GM12874 (cell line): ENCODE measurements at regions not wholly inside any gene's neighbourhood (a gene's known extent, or its start where the extent isn't known, plus 50 kb on each side); places are given as distances from the start of the nearest gene placed in this dataset.

Experiments
- CTCF ChIP-seq: IDR thresholded peaks from 2 replicates; pipeline ENCODE4 v1.5.1; 2011; ENCODE audit warnings: low read depth, mild to moderate bottlenecking, control low read depth, low read length, moderate library complexity; ENCODE audit not compliant: insufficient read depth

- TF ChIP-seq CTCF, result no peak
Measured at GRCh38 chr7:47145982-47146381, 435.9 kb downstream of the TNS3 start.

- TF ChIP-seq CTCF, result no peak
Measured at GRCh38 chr7:47145186-47145725, 436.7 kb downstream of the TNS3 start.

- TF ChIP-seq CTCF, result no peak
Measured at GRCh38 chr7:47143339-47143738, 438.6 kb downstream of the TNS3 start.

DNA sequence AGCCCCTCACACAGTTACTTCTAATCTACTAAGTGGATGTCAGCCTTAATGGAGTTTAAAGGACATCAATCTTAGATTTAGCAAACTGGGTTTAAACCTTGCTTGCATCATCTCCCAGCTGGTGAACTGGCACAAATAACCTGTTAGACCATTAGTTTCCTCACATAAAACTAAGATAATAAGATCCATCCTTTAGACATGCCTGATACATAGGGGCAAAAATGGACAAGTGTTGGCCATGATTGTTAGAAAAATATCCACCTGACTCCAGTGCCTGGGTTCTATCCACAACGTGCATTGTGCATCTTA, 439.1 kb downstream of the TNS3 start:
- TF ChIP-seq CTCF, result no peak

DNA sequence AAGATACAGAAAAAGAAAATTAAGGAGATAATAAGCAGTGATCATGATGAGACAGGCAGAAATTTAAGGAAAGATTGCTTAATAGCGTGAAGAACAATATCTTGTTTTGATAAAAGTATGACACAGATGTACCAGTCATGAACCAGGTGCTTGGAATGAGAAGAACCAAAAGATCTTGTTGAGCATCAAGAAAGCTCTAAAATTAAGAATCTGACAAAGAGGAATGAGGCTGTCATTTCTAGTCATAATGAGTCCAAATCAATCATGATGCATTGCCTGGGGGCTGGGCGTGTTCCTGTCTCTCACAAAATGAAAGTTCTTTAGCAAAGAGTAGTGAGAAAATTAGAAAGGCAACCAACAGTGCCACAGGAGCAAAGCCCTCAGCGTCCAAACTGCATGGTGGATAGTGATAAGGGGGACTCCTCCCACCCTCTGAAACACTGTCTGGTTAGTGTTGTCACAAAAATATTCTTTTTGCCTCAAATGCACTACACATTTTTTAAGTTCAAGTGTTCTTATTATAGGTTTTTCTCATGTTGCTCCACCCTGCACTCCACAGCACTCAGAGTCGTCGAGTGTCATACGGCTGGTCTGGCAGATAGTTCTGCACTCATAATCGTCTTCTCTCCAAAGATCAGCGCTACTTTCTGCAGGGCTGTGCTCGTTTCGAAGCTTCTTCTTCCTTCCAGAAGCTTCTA, 439.6 kb downstream of the TNS3 start:
- no peak for TF ChIP-seq CTCF

- TF ChIP-seq CTCF, result no peak
Measured at GRCh38 chr7:47132471-47132870, 449.4 kb downstream of the TNS3 start.

DNA sequence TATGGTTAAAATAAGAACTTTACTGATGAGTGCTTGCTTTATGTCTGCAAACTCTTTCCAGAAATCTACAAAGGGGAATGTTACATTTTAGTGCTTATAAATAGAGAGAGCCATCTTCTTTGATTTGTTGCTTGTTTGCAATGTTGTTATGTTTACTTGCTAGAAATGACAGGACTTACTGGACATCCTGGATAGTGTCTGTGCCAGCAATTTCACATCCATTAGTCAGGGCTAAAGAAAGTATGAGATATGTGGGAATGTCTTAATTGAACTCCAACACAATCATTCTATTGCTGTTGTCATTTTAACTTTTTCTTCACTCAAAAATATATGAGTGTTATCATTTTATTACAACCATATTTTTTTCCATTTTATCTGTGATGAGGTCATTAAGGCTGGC, 453.2 kb downstream of the TNS3 start:
- no peak for TF ChIP-seq CTCF
